Naive thymus-derived CD8-positive, alpha-beta T cell (primary cell): ENCODE measurements at regions not wholly inside any gene's neighbourhood (a gene's known extent, or its start where the extent isn't known, plus 50 kb on each side); places are given as distances from the start of the nearest gene placed in this dataset.

Source experiments
- ATAC-seq, 2 donors: fragments of 150-1000 bp; cut with Tn5 transposase in 1 of 2; sonication (Bioruptor Pico), chemical (Tn5 transposase) in 1 of 2; 1 replicate in 1 of 2; 2 replicates in 1 of 2; pipeline ENCODE4 v1.10.0; 2021; ENCODE audit warnings: mild to moderate bottlenecking in 2 of 2, moderate library complexity in 2 of 2
- POLR2A ChIA-PET: fragments of 350-600 bp; sonication (Branson Sonifier 250); formaldehyde crosslinking; loops from one replicate; lab custom pipeline; 2021; ENCODE audit warnings: antibody characterized with exemption; lab: Charles Lee
- DNase-seq, 10 donors: peaks; one replicate each; pipeline versions ENCODE4 v3.0.0 to v3.0.0-alpha.2; 2020 to 2022
- H3K27ac Mint-ChIP-seq, 10 donors: one replicate each; pipeline ENCODE4 v1.8.0; 2020 to 2022; ENCODE audit warnings: mild to moderate bottlenecking in 10 of 10, mixed read lengths in 10 of 10, moderate library complexity in 4 of 10, inconsistent platforms in 1 of 10
- H3K27me3 Mint-ChIP-seq, 5 donors: one replicate each; pipeline ENCODE4 v1.8.0; 2021 to 2022; ENCODE audit warnings: mixed read lengths in 5 of 5
- H3K36me3 Mint-ChIP-seq, 3 donors: one replicate each; pipeline ENCODE4 v1.8.0; 2020 to 2022; ENCODE audit warnings: mixed read lengths in 3 of 3, mild to moderate bottlenecking in 2 of 3, inconsistent platforms in 1 of 3
- H3K4me1 Mint-ChIP-seq, 4 donors: one replicate each; pipeline ENCODE4 v1.8.0; 2021 to 2022; ENCODE audit warnings: mixed read lengths in 4 of 4
- H3K4me3 Mint-ChIP-seq, 10 donors: one replicate each; pipeline ENCODE4 v1.8.0; 2020 to 2022; ENCODE audit warnings: mild to moderate bottlenecking in 10 of 10, mixed read lengths in 10 of 10, moderate library complexity in 6 of 10, inconsistent platforms in 1 of 10
- H3K9me3 Mint-ChIP-seq, 9 donors: one replicate each; pipeline ENCODE4 v1.8.0; 2020 to 2022; ENCODE audit warnings: mixed read lengths in 9 of 9, mild to moderate bottlenecking in 3 of 9, inconsistent platforms in 1 of 9, moderate library complexity in 1 of 9

GRCh38 chr10:28120795-28121194 lies 121.9 kb upstream of the ODAD2 start:
- DNase-seq = no peak
- H3K9me3 Mint-ChIP-seq = no peaks in the 10 kb centered on the region
- no peak overlapping the region for H3K4me3 Mint-ChIP-seq
- no peak for ATAC-seq
- POLR2A ChIA-PET = no interaction called here
- peaks cover 0 to 4% (median 3%) of the 10 kb centered on the region in 4 donors for H3K4me1 Mint-ChIP-seq
- peaks cover 14 to 78% (median 43%) of the 10 kb centered on the region in 3 donors for H3K36me3 Mint-ChIP-seq
- H3K27ac Mint-ChIP-seq = peak overlapping the region in 1 of 10 donors; percentile 19
- no peaks in the 10 kb centered on the region for H3K27me3 Mint-ChIP-seq

- H3K27me3 Mint-ChIP-seq = no peaks in the 10 kb centered on the region
- no peak for ATAC-seq
- peaks cover 0 to 4% (median 3%) of the 10 kb centered on the region in 4 donors for H3K4me1 Mint-ChIP-seq
Observed at GRCh38 chr10:28120043-28120749, 121.3 kb upstream of the ODAD2 start.

GRCh38 chr10:28118985-28119628 lies 120.2 kb upstream of the ODAD2 start:
- H3K27ac Mint-ChIP-seq = peak overlapping the region in 3 of 10 donors; percentile 20 to 55 (median 29)

More at GRCh38 chr10:28120043-28120749, 121.3 kb upstream of the ODAD2 start:
- H3K27ac Mint-ChIP-seq = no peak overlapping the region
- H3K36me3 Mint-ChIP-seq = peaks cover 14 to 76% (median 45%) of the 10 kb centered on the region in 3 donors
- no peaks in the 10 kb centered on the region for H3K9me3 Mint-ChIP-seq
- no peak for DNase-seq
- POLR2A ChIA-PET = no interaction called here
- H3K4me3 Mint-ChIP-seq = no peak overlapping the region

GRCh38 chr10:28113202-28113601 lies 114.3 kb upstream of the ODAD2 start:
- Mint-ChIP-seq H3K9me3 (no peaks in the 10 kb centered on the region), H3K4me3 (no peak overlapping the region), H3K27ac (no peak overlapping the region), H3K27me3 (no peaks in the 10 kb centered on the region), H3K4me1 (peaks cover 0 to 3% (median 1%) of the 10 kb centered on the region in 4 donors), H3K36me3 (peaks cover 0 to 49% (median 15%) of the 10 kb centered on the region in 3 donors)
- no peak for DNase-seq
- POLR2A ChIA-PET = no interaction called here
- ATAC-seq = no peak

More at GRCh38 chr10:28118985-28119628, 120.2 kb upstream of the ODAD2 start:
- ATAC-seq = no peak
- Mint-ChIP-seq H3K4me3 (no peak overlapping the region), H3K36me3 (peaks cover 10 to 75% (median 48%) of the 10 kb centered on the region in 3 donors), H3K4me1 (peaks cover 0 to 4% (median 1%) of the 10 kb centered on the region in 4 donors), H3K27me3 (no peaks in the 10 kb centered on the region), H3K9me3 (no peaks in the 10 kb centered on the region)
- POLR2A ChIA-PET = no interaction called here
- no peak for DNase-seq

GRCh38 chr10:28111712-28112111 lies 112.8 kb upstream of the ODAD2 start:
- POLR2A ChIA-PET = no interaction called here
- Mint-ChIP-seq H3K9me3 (no peaks in the 10 kb centered on the region), H3K27me3 (no peaks in the 10 kb centered on the region), H3K27ac (no peak overlapping the region), H3K4me1 (peaks cover 0 to 7% (median 2%) of the 10 kb centered on the region in 4 donors), H3K4me3 (no peak overlapping the region), H3K36me3 (peaks cover 0 to 60% (median 19%) of the 10 kb centered on the region in 3 donors)
- DNase-seq = no peak
- ATAC-seq = no peak

- H3K4me1 Mint-ChIP-seq = peaks cover 0 to 7% (median 3%) of the 10 kb centered on the region in 4 donors
Observed at GRCh38 chr10:28105561-28105960, 106.7 kb upstream of the ODAD2 start.

GRCh38 chr10:28097633-28098032 lies 98.8 kb upstream of the ODAD2 start:
- DNase-seq = no peak
- peaks cover 0 to 10% (median 4%) of the 10 kb centered on the region in 3 donors for H3K36me3 Mint-ChIP-seq
- no peaks in the 10 kb centered on the region for H3K27me3 Mint-ChIP-seq
- POLR2A ChIA-PET = no interaction called here
- no peak overlapping the region for H3K4me3 Mint-ChIP-seq
- H3K27ac Mint-ChIP-seq = no peak overlapping the region
- ATAC-seq = no peak
- peaks cover 0 to 3% (median 0%) of the 10 kb centered on the region in 4 donors for H3K4me1 Mint-ChIP-seq
- no peaks in the 10 kb centered on the region for H3K9me3 Mint-ChIP-seq

More at GRCh38 chr10:28105561-28105960, 106.7 kb upstream of the ODAD2 start:
- ATAC-seq = no peak
- Mint-ChIP-seq H3K27ac (no peak overlapping the region), H3K9me3 (peaks cover 0 to 4% (median 0%) of the 10 kb centered on the region in 9 donors), H3K36me3 (peaks cover 9 to 56% (median 28%) of the 10 kb centered on the region in 3 donors), H3K4me3 (no peak overlapping the region), H3K27me3 (no peaks in the 10 kb centered on the region)
- POLR2A ChIA-PET = no interaction called here
- DNase-seq = no peak

GRCh38 chr10:28095791-28096378 lies 97.0 kb upstream of the ODAD2 start:
- peaks cover 0 to 18% (median 4%) of the 10 kb centered on the region in 3 donors for H3K36me3 Mint-ChIP-seq
- DNase-seq = no peak
- no peaks in the 10 kb centered on the region for H3K4me1 Mint-ChIP-seq
- H3K27me3 Mint-ChIP-seq = no peaks in the 10 kb centered on the region
- POLR2A ChIA-PET = interaction anchor here (0.8 kb wide), 1 partner anchor 8 kb away, joined by 3 read pairs; no protein-coding TSS in a partner anchor
- no peak overlapping the region for H3K27ac Mint-ChIP-seq
- no peak overlapping the region for H3K4me3 Mint-ChIP-seq
- no peak for ATAC-seq
- no peaks in the 10 kb centered on the region for H3K9me3 Mint-ChIP-seq

GRCh38 chr10:28094121-28094520 lies 95.2 kb upstream of the ODAD2 start:
- H3K4me3 Mint-ChIP-seq = no peak overlapping the region
- H3K4me1 Mint-ChIP-seq = no peaks in the 10 kb centered on the region
- H3K27ac Mint-ChIP-seq = no peak overlapping the region
- DNase-seq (no peak), ATAC-seq (no peak)
- H3K9me3 Mint-ChIP-seq = no peaks in the 10 kb centered on the region
- POLR2A ChIA-PET = no interaction called here
- H3K36me3 Mint-ChIP-seq = peaks cover 4 to 32% (median 13%) of the 10 kb centered on the region in 3 donors
- H3K27me3 Mint-ChIP-seq = no peaks in the 10 kb centered on the region

- no peak for ATAC-seq
- Mint-ChIP-seq H3K36me3 (peaks cover 16 to 54% (median 35%) of the 10 kb centered on the region in 3 donors), H3K27ac (no peak overlapping the region)
Observed at GRCh38 chr10:28091913-28092312, 93.0 kb upstream of the ODAD2 start.

GRCh38 chr10:28090506-28090905 lies 91.6 kb upstream of the ODAD2 start:
- no peaks in the 10 kb centered on the region for H3K27me3 Mint-ChIP-seq
- H3K36me3 Mint-ChIP-seq = peaks cover 27 to 68% (median 49%) of the 10 kb centered on the region in 3 donors

More at GRCh38 chr10:28091913-28092312, 93.0 kb upstream of the ODAD2 start:
- no peak overlapping the region for H3K4me3 Mint-ChIP-seq
- H3K27me3 Mint-ChIP-seq = no peaks in the 10 kb centered on the region
- DNase-seq = no peak
- no peaks in the 10 kb centered on the region for H3K4me1 Mint-ChIP-seq
- H3K9me3 Mint-ChIP-seq = peaks cover 0 to 4% (median 0%) of the 10 kb centered on the region in 9 donors
- POLR2A ChIA-PET = no interaction called here

GRCh38 chr10:28089467-28089866 lies 90.6 kb upstream of the ODAD2 start:
- H3K27me3 Mint-ChIP-seq = no peaks in the 10 kb centered on the region
- H3K4me1 Mint-ChIP-seq = peaks cover 0 to 1% (median 0%) of the 10 kb centered on the region in 4 donors
- ATAC-seq = no peak
- POLR2A ChIA-PET = no interaction called here
- peaks cover 37 to 73% (median 58%) of the 10 kb centered on the region in 3 donors for H3K36me3 Mint-ChIP-seq
- no peak overlapping the region for H3K27ac Mint-ChIP-seq
- no peak for DNase-seq
- H3K4me3 Mint-ChIP-seq = no peak overlapping the region
- H3K9me3 Mint-ChIP-seq = peaks cover 0 to 8% (median 2%) of the 10 kb centered on the region in 9 donors

More at GRCh38 chr10:28090506-28090905, 91.6 kb upstream of the ODAD2 start:
- ATAC-seq (no peak), DNase-seq (no peak)
- peaks cover 0 to 8% (median 1%) of the 10 kb centered on the region in 9 donors for H3K9me3 Mint-ChIP-seq
- POLR2A ChIA-PET = no interaction called here
- H3K4me1 Mint-ChIP-seq = no peaks in the 10 kb centered on the region
- no peak overlapping the region for H3K27ac Mint-ChIP-seq
- no peak overlapping the region for H3K4me3 Mint-ChIP-seq
